OCI-LY7 (cell line): ENCODE measurements at regions not wholly inside any gene's neighbourhood (a gene's known extent, or its start where the extent isn't known, plus 50 kb on each side); places are given as distances from the start of the nearest gene placed in this dataset.

Source experiments
- BruUV-seq: library from RNA; stranded (reverse); fragments of 400-500 nt; replicated peaks from 2 replicates; lab custom pipeline; 2021; lab: Mats Ljungman, UMichigan
- CTCF ChIA-PET: fragments of 300-600 bp; sonication (Branson Sonifier 250); formaldehyde crosslinking; loops from one replicate; lab custom pipeline; 2022; ENCODE audit warnings: antibody characterized with exemption; ENCODE audit not compliant: unreplicated experiment; lab: Charles Lee
- POLR2A ChIA-PET: fragments of 300-600 bp; sonication (Branson Sonifier 250); formaldehyde crosslinking; loops from one replicate; lab custom pipeline; 2022; ENCODE audit warnings: antibody characterized with exemption; lab: Charles Lee
- DNase-seq: peaks from one replicate; pipeline ENCODE4 v3.0.0-alpha.2; 2015; ENCODE audit warnings: low spot score
- H2AFZ ChIP-seq: fragments of 200-600 bp; sonication (generic), shearing (Covaris generic); 2 replicates; pipeline ENCODE4 v1.6.1; 2014; ENCODE audit warnings: mild to moderate bottlenecking, antibody characterized with exemption, low read length, moderate library complexity
- H3K27ac ChIP-seq: fragments of 200-600 bp; sonication (generic); 2 replicates; pipeline ENCODE4 v1.5.1; 2014; ENCODE audit warnings: mixed run types, low read depth, mild to moderate bottlenecking, moderate library complexity, low read length, inconsistent platforms; ENCODE audit not compliant: poor library complexity, severe bottlenecking
- H3K36me3 ChIP-seq: fragments of 200-600 bp; sonication (generic); 2 replicates; pipeline ENCODE4 v1.6.1; 2014; ENCODE audit warnings: mild to moderate bottlenecking, antibody characterized with exemption, low read length, moderate library complexity, mixed read lengths; ENCODE audit not compliant: insufficient read depth
- H3K4me1 ChIP-seq: fragments of 200-600 bp; sonication (generic); 2 replicates; pipeline ENCODE4 v1.5.1; 2014; ENCODE audit warnings: mild to moderate bottlenecking, low read length; ENCODE audit not compliant: insufficient read depth, poor library complexity, severe bottlenecking
- H3K4me2 ChIP-seq: fragments of 200-600 bp; sonication (generic); 2 replicates; pipeline ENCODE4 v1.6.1; 2014; ENCODE audit warnings: mild to moderate bottlenecking, low read length
- H3K4me3 ChIP-seq: fragments of 200-600 bp; sonication (generic); 2 replicates; pipeline ENCODE4 v1.5.1; 2014; ENCODE audit warnings: mild to moderate bottlenecking, low read depth, low read length; ENCODE audit not compliant: poor library complexity, severe bottlenecking
- H3K79me2 ChIP-seq: fragments of 200-600 bp; sonication (generic); 2 replicates; pipeline ENCODE4 v1.6.1; 2016; ENCODE audit warnings: low read depth, mild to moderate bottlenecking, low read length, moderate library complexity, mixed read lengths; ENCODE audit not compliant: insufficient read depth
- H3K9me2 ChIP-seq: fragments of 200-600 bp; sonication (generic); 2 replicates; pipeline ENCODE4 v1.6.1; 2016; ENCODE audit warnings: mild to moderate bottlenecking, low read length, mixed read lengths; ENCODE audit not compliant: insufficient read depth
- H3K9me3 ChIP-seq: fragments of 200-600 bp; sonication (generic); 2 replicates; pipeline ENCODE4 v1.6.1; 2014; ENCODE audit warnings: mild to moderate bottlenecking, mixed run types, low read length, mixed read lengths
- H4K20me1 ChIP-seq: fragments of 200-600 bp; sonication (generic); 2 replicates; pipeline ENCODE4 v1.6.1; 2014; ENCODE audit warnings: mild to moderate bottlenecking, antibody characterized with exemption, low read length, moderate library complexity, mixed read lengths; ENCODE audit not compliant: insufficient read depth
- CTCF ChIP-seq: fragments of 200-600 bp; sonication (generic); conservative IDR thresholded peaks from 2 replicates; pipeline ENCODE4 v1.5.1; 2014; ENCODE audit warnings: mild to moderate bottlenecking, antibody characterized with exemption, low read length, moderate library complexity, mixed read lengths
- EZH2phosphoT487 ChIP-seq: fragments of 200-600 bp; sonication (generic); IDR thresholded peaks from 2 replicates; pipeline ENCODE4 v1.6.1; 2018; ENCODE audit warnings: low read depth, borderline replicate concordance, mild to moderate bottlenecking, mixed run types, antibody characterized with exemption, low read length, moderate library complexity, mixed read lengths
- intact Hi-C: fragments of 100-400 bp; cut with micrococcal nuclease; formaldehyde crosslinking; loops from one replicate; pipeline ENCODE4 v1.10.0; 2022; ENCODE audit not compliant: unreplicated experiment

- Histone ChIP-seq H2AFZ (no peak overlapping the region), H3K4me1 (no peaks in the 10 kb centered on the region), H4K20me1 (no peaks in the 10 kb centered on the region), H3K9me2 (no peaks in the 10 kb centered on the region), H3K27ac (no peak overlapping the region), H3K4me3 (no peak overlapping the region), H3K4me2 (no peak overlapping the region), H3K36me3 (no peaks in the 10 kb centered on the region), H3K79me2 (no peaks in the 10 kb centered on the region), H3K9me3 (no peaks in the 10 kb centered on the region)
- no peak for TF ChIP-seq EZH2phosphoT487
- no peak for TF ChIP-seq CTCF
- intact Hi-C loops = no loop called here
- POLR2A ChIA-PET = no interaction called here
- CTCF ChIA-PET = no interaction called here
- BruUV-seq = no TSS peak
- DNase-seq = no peak
Observed at GRCh38 chr14:56870336-56870735, 60.1 kb upstream of the OTX2 start.

GRCh38 chr14:56868660-56869059 is 58.4 kb upstream of the OTX2 start:
- Histone ChIP-seq H3K4me3 (no peak overlapping the region), H4K20me1 (no peaks in the 10 kb centered on the region), H3K36me3 (no peaks in the 10 kb centered on the region), H3K79me2 (no peaks in the 10 kb centered on the region), H3K4me1 (no peaks in the 10 kb centered on the region), H3K4me2 (no peak overlapping the region), H3K9me2 (no peaks in the 10 kb centered on the region), H2AFZ (no peak overlapping the region), H3K9me3 (no peaks in the 10 kb centered on the region), H3K27ac (no peak overlapping the region)
- no peak for DNase-seq
- TF ChIP-seq EZH2phosphoT487 = no peak
- TF ChIP-seq CTCF = no peak
- ChIA-PET POLR2A (no interaction called here), CTCF (interaction anchor here (0.6 kb wide), 1 partner anchor 803 kb away, joined by 3 read pairs; no protein-coding TSS in a partner anchor)
- no TSS peak for BruUV-seq
- intact Hi-C loops = no loop called here

DNA sequence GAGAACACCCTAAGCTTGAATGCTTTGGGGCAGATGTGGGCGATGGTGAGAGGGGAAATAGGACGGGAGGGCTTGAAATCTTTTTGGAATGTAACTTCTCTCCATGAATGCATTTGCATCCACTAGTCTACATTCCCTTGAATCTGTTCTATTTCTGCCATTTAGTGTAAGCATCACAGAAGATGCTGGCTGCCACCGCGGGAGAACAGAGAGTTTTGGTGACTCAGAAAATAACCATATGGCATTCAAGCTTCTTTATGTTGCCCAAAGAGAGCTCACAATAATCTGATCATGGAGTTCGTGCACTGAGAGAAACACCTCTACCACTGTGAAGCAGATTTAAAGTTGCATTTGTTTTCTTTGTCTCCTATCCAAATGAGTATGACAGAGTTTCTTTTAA is 52.6 kb upstream of the OTX2 start:
- H3K9me3 ChIP-seq = no peaks in the 10 kb centered on the region
- TF ChIP-seq EZH2phosphoT487 (no peak), CTCF (no peak)
- H3K79me2 ChIP-seq = no peaks in the 10 kb centered on the region
- H3K36me3 ChIP-seq = no peaks in the 10 kb centered on the region
- no TSS peak for BruUV-seq
- POLR2A ChIA-PET = no interaction called here
- H3K4me2 ChIP-seq = no peak overlapping the region
- intact Hi-C loops = no loop called here
- H2AFZ ChIP-seq = no peak overlapping the region
- DNase-seq = no peak
- no peaks in the 10 kb centered on the region for H3K4me1 ChIP-seq
- no peaks in the 10 kb centered on the region for H4K20me1 ChIP-seq
- H3K9me2 ChIP-seq = no peaks in the 10 kb centered on the region
- H3K4me3 ChIP-seq = no peak overlapping the region
- H3K27ac ChIP-seq = no peak overlapping the region
- CTCF ChIA-PET = no interaction called here
